Lower leg skin (tissue), 3 donors: ENCODE measurements at regions not wholly inside any gene's neighbourhood (a gene's known extent, or its start where the extent isn't known, plus 50 kb on each side); places are given as distances from the start of the nearest gene placed in this dataset.

Source experiments
- CTCF ChIP-seq, 3 donors: fragments of 450-650 bp; IDR thresholded peaks; one replicate each; pipeline ENCODE4 v1.5.1; 2016; ENCODE audit warnings: antibody characterized with exemption in 3 of 3, mild to moderate bottlenecking in 3 of 3, moderate library complexity in 2 of 3
- POLR2A ChIP-seq, 2 donors: fragments of 450-650 bp; IDR thresholded peaks; one replicate each; pipeline ENCODE4 v1.6.1; 2016 to 2017; ENCODE audit warnings: antibody characterized with exemption in 2 of 2, mild to moderate bottlenecking in 1 of 2, moderate library complexity in 1 of 2

DNA sequence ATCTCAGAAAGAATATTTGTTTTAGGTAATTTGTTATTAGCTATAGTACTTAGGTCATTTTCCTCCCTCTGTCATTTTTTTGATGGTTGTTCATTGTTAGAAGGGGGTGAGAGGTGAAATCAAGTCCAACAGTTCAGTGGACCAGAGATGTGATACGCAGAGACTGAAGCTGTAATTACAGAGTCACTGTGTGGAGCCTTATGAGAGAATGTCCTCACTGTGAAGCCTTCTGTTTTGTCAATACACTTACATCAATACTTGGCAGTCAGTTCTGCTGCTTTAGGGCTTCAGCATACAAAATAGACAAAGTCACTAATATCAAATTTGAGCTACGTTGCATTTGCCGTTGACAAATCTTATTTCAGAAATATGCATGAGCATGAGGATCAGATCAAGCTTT lies 692.5 kb downstream of the C4orf33 start:
- TF ChIP-seq POLR2A (IDR thresholded peaks at IDR 0.05), result no peak
- TF ChIP-seq CTCF (IDR thresholded peaks at IDR 0.05), result no peak
